ENCODE measurements at regions not wholly inside any gene's neighbourhood (a gene's known extent, or its start where the extent isn't known, plus 50 kb on each side); places are given as distances from the start of the nearest gene placed in this dataset.
"Not testable (repeated sequence)": the region's sequence is repeated elsewhere in the genome, so short reads cannot be mapped to it uniquely, and the experiment has no call there.

- not testable (repeated sequence) for H3K9me3 Mint-ChIP-seq (ENCODE audit: unreplicated experiment); H3K27ac Mint-ChIP-seq (ENCODE audit: unreplicated experiment); H3K4me1 Mint-ChIP-seq (ENCODE audit: low read depth, unreplicated experiment); H3K27me3 Mint-ChIP-seq (ENCODE audit: unreplicated experiment); H3K4me3 Mint-ChIP-seq (ENCODE audit: unreplicated experiment); DNase-seq
- H3K36me3 Mint-ChIP-seq (ENCODE audit: unreplicated experiment): peaks cover 12% of the 10 kb centered on the region
Measured at GRCh38 chr5:109535090-109535489, 125.3 kb upstream of the PJA2 start.

GRCh38 chr5:109533751-109534272, 124.0 kb upstream of the PJA2 start:
- DNase-seq: no peak
- H3K4me3 Mint-ChIP-seq (ENCODE audit: unreplicated experiment): no peak overlapping the region
- no peaks in the 10 kb centered on the region for H3K27me3 Mint-ChIP-seq (ENCODE audit: unreplicated experiment)
- no peak overlapping the region for H3K27ac Mint-ChIP-seq (ENCODE audit: unreplicated experiment)
- no peak for TF ChIP-seq CTCF (IDR thresholded peaks at IDR 0.05; ENCODE audit: partially characterized antibody, unreplicated experiment)
- no peaks in the 10 kb centered on the region for H3K9me3 Mint-ChIP-seq (ENCODE audit: unreplicated experiment)
- H3K36me3 Mint-ChIP-seq (ENCODE audit: unreplicated experiment): no peaks in the 10 kb centered on the region
- H3K4me1 Mint-ChIP-seq (ENCODE audit: low read depth, unreplicated experiment): peaks cover 2% of the 10 kb centered on the region

- no peak overlapping the region for H3K4me3 Mint-ChIP-seq (ENCODE audit: unreplicated experiment)
Measured at GRCh38 chr5:109532773-109533364, 123.1 kb upstream of the PJA2 start.

GRCh38 chr5:109531262-109531661, 121.5 kb upstream of the PJA2 start:
- no peak for TF ChIP-seq CTCF (IDR thresholded peaks at IDR 0.05; ENCODE audit: partially characterized antibody, unreplicated experiment)
- Mint-ChIP-seq H3K27me3 (ENCODE audit: unreplicated experiment) (no peaks in the 10 kb centered on the region), H3K4me3 (ENCODE audit: unreplicated experiment) (no peak overlapping the region), H3K4me1 (ENCODE audit: low read depth, unreplicated experiment) (peaks cover 2% of the 10 kb centered on the region), H3K27ac (ENCODE audit: unreplicated experiment) (no peak overlapping the region), H3K36me3 (ENCODE audit: unreplicated experiment) (no peaks in the 10 kb centered on the region), H3K9me3 (ENCODE audit: unreplicated experiment) (no peaks in the 10 kb centered on the region)
- DNase-seq: no peak

More at GRCh38 chr5:109532773-109533364, 123.1 kb upstream of the PJA2 start:
- H3K27me3 Mint-ChIP-seq (ENCODE audit: unreplicated experiment): no peaks in the 10 kb centered on the region
- H3K36me3 Mint-ChIP-seq (ENCODE audit: unreplicated experiment): no peaks in the 10 kb centered on the region
- TF ChIP-seq CTCF (IDR thresholded peaks at IDR 0.05; ENCODE audit: partially characterized antibody, unreplicated experiment): no peak
- H3K9me3 Mint-ChIP-seq (ENCODE audit: unreplicated experiment): no peaks in the 10 kb centered on the region
- H3K27ac Mint-ChIP-seq (ENCODE audit: unreplicated experiment): no peak overlapping the region
- peaks cover 2% of the 10 kb centered on the region for H3K4me1 Mint-ChIP-seq (ENCODE audit: low read depth, unreplicated experiment)
- no peak for DNase-seq

- TF ChIP-seq CTCF (IDR thresholded peaks at IDR 0.05; ENCODE audit: partially characterized antibody, unreplicated experiment): no peak
- Mint-ChIP-seq H3K4me1 (ENCODE audit: low read depth, unreplicated experiment) (peaks cover 2% of the 10 kb centered on the region), H3K27me3 (ENCODE audit: unreplicated experiment) (no peaks in the 10 kb centered on the region), H3K9me3 (ENCODE audit: unreplicated experiment) (no peaks in the 10 kb centered on the region), H3K36me3 (ENCODE audit: unreplicated experiment) (no peaks in the 10 kb centered on the region), H3K4me3 (ENCODE audit: unreplicated experiment) (no peak overlapping the region), H3K27ac (ENCODE audit: unreplicated experiment) (no peak overlapping the region)
- no peak for DNase-seq
Measured at GRCh38 chr5:109529987-109530386, 120.2 kb upstream of the PJA2 start.
